HTR-8/SVneo (cell line): ENCODE measurements at regions not wholly inside any gene's neighbourhood (a gene's known extent, or its start where the extent isn't known, plus 50 kb on each side); places are given as distances from the start of the nearest gene placed in this dataset.
A peak's percentile ranks its signal among the peaks of the same experiment; 100 is the strongest.
"Not testable (repeated sequence)": the region's sequence is repeated elsewhere in the genome, so short reads cannot be mapped to it uniquely, and the experiment has no call there.

Source experiments
- DNase-seq: peaks from one replicate; pipeline ENCODE4 v3.0.0; 2011; ENCODE audit warnings: low spot score, mixed read lengths; ENCODE audit not compliant: insufficient read length
- FAIRE-seq: peaks from 2 replicates; lab custom pipeline; 2011; peaks lifted over from hg19 to GRCh38; lab: Jason Lieb, UNC

GRCh38 chr12:5096241-5096924 is 52.7 kb downstream of the KCNA5 start:
- DNase-seq (no peak), FAIRE-seq (no peak)

DNA sequence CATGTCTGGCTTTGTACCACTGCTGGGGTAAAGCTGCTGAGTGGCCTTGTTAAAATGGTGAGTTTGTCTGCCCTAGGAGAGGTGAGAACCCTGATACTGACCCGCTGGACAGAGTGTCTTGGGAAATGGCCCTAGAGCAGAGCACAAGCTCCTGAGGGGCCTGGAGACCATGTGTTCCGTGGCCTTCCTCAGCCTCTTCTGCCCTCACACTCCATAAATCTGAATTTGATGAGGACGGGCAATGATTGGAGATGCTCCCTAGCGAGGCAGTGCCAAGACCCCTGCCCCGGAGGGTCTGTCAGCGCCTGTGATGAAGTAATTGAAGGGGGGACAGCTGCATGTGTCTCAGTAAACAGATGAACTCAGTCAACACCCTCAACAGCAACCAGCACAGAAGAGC is 54.1 kb downstream of the KCNA5 start:
- FAIRE-seq (no peak), DNase-seq (no peak)

DNA sequence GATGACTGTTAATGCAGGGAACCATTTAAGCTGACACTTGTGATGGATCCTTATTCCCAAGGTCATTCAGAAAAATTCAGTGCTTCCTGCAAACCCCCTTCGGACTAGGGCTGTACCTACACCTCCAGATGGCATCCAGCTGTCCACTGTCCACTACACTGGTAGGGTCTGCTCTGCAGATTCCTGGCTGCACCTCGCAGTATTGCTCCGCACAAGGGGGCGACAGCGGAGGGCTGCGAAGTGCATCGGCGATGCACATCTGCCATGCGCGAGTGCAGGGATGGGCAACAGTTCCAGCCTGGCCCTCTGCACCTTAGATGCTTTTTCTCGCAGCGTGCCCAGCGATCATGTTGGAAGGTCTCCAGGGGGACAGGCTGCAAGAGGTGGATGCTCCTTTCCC is 55.5 kb downstream of the KCNA5 start:
- DNase-seq (no peak), FAIRE-seq (no peak)

- FAIRE-seq (no peak), DNase-seq (no peak)
Observed at GRCh38 chr12:5099591-5099990, 55.9 kb downstream of the KCNA5 start.

DNA sequence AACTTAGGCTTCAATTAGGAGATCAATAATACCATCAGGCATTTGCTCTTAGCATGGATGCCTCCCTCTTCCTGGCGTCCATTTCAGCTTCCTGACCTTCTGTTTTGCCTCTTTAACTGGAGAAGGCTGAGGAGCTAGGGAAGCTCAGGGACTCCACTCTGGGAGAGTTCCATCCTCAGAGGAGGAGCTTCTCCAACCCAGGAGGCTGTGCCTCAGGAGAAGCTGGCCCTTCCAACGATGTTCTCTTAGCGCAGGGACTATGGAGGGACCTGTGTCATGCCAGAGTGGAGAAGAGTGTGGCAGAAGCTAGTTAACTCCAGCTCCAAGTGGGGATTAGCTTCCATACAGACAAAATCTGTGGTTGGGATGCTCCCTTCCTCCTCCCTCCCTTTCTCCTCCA is 58.0 kb downstream of the KCNA5 start:
- no peak for DNase-seq
- no peak for FAIRE-seq

DNA sequence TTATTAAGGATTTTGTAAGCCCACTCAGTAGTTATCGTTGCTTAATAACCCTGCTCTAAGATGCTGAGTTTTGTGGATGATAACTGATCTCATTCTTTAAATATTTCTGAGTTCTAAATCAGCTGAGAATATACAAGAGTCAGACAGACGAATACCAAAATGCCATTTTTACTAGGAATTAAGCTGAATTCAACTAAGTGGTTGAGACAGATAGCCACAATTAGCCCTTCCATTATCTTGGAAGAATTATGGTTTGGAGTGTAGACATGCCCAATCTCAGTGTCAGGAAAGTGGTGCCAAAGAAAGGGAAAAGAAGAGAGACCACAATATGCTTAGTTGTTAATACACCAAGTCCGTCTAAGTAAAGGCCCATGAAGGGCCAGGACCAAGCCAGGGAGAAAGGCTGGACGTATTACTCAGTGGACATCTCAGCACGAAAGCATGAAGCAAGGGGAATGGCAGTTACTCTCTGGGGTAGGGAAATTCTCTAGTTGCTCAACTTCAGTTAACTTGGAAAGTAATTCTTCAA is 58.6 kb downstream of the KCNA5 start:
- DNase-seq (no peak), FAIRE-seq (no peak)

- DNase-seq (no peak), FAIRE-seq (no peak)
Observed at GRCh38 chr12:5102806-5103205, 59.1 kb downstream of the KCNA5 start.

- no peak for DNase-seq
- FAIRE-seq: no peak
Observed at GRCh38 chr12:5110345-5110744, 66.7 kb downstream of the KCNA5 start.

DNA sequence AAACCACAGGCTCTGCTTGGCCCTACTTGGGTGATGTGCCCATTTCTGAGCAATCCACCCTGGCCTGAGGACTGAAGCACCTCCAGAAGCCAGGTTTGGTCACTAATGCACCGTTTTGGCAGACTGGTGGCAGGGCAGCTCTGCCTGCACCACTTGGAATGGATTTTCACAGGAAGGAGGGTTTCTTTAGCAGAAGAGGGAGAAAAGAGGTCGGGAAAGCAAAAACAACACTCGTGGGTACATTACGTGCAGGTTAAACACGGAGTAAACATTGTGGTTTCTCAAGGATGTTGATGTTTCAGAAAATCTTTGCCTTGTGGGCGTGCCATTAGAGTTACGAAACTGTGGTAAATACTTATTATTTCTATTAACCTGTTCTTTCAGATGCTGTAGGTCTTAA is 70.8 kb downstream of the KCNA5 start:
- FAIRE-seq (no peak), DNase-seq (no peak)

DNA sequence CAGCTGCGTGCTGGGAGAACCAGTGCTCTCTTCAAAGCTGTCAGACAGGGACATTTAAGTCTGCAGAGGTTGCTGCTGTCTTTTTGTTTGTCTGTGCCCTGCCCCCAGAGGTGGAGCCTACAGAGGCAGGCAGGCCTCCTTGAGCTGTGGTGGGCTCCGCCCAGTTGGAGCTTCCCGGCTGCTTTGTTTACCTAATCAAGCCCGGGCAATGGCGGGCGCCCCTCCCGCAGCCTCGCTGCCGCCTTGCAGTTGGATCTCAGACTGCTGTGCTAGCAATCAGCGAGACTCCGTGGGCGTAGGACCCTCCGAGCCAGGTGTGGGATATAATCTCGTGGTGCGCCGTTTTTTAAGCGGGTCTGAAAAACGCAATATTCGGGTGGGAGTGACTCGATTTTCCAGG is 78.1 kb downstream of the KCNA5 start:
- not testable (repeated sequence) for FAIRE-seq

DNA sequence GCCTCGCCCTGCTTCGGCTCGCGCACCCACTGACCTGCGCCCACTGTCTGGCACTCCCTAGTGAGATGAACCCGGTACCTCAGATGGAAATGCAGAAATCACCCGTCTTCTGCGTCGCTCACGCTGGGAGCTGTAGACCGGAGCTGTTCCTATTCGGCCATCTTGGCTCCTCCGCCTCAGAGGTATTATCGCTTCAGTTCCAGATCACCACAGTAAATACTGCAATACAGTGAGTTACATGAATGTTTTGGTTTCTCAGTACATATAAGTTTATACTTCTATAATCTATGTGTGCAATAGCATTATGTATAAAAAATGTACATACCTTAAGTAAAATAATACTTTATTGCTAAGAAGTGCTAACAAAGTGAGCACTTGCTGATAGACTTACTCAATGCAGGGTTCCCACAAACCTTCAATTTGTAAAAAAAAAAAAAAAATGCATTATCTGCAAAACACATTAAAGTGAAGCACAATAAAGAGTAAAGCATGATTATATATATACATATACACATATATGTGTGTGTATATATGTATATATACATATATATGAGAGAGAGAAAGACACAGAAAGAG is 78.7 kb downstream of the KCNA5 start:
- FAIRE-seq, DNase-seq: not testable (repeated sequence)

More for the DNA sequence above, 78.1 kb downstream of the KCNA5 start:
- not testable (repeated sequence) for DNase-seq

DNA sequence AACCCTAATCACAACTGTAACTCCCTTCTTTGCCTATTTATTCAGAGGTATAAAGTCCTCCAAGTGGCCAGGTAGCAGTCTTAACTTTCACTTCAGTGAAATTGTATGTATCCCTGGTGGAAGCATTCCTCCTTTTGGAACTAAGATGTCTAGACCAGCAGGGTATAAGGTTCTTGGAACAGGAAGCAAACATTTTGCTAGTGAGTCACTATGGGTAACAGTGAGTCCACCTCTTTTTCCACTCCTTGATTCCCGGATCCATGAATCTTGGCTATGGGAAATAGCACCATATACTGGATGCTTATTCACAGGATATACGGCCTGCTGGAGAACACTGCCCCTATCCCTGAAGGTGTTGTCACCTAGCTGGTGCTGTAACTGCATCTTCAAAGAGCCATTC is 80.2 kb downstream of the KCNA5 start:
- FAIRE-seq (no peak), DNase-seq (no peak)

GRCh38 chr12:5124401-5124800 is 80.7 kb downstream of the KCNA5 start:
- FAIRE-seq (no peak), DNase-seq (no peak)

DNA sequence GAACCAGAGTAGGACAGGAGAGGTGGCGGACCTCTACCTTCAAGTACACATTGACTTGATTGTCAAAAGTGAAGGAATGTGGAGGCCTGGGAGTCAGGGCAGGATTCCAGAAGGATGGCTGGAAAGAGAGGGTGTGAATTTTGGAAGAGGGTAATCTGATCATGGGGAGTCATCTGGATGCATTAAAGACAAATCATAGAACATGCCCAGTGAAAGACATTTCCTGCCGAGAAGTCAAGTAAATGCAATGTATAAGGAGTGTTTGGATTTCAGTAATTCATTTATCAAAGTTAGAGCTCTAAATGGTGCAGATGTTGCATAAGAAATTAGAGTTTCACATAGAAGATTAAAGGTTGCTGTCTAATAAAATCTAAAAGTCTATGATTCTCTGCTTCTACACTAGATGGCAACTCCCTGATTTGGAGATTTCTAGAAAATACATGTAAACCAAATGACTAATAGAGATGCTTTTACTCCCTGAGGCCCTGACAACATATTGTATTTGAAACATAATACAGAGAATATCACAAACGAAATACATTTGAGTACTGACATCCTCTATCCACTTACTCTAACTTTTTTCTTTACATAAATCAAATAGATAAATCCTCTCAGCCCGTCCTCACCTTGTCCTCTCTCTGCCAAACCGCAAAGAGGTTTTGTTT is 91.3 kb downstream of the KCNA5 start:
- no peak for DNase-seq
- FAIRE-seq: no peak

DNA sequence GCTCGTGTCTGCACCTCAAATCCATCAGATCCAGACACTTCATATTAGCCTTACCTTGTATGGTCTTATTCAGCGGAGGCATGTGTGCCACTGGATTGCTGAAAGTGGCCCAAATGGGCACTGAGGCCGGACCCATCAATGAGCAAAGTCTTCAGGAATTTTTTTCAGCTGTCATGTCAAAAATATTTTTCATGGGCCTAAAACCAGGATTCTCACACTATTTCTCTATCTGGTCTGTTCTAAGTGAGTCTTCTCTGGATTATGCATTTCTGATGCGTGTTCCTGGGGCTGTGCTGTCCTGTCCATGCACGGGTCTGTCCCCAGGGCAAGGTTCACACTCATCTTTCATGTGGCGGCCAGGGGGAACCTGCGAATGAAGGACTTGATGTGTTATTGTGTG is 94.6 kb downstream of the KCNA5 start:
- FAIRE-seq (no peak), DNase-seq (no peak)

DNA sequence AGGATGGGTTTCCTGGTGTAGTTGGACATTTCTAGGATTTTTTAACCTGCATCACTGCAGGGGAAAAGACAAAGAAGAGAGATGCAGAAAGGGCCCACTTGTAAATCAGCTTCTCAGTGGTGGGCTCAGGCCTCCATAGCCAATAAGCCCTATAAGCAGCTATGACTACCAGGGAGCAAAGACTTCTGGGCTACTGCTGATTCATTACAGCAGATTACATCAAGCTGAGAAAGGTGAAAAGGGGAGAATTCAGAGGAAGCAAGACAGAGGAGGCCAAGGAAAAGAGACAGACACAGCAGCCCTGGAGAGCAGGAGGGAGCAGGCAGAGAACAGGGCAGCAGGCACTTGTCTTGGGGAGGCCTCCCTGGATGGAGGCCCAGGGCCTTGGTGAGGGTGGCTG is 95.2 kb downstream of the KCNA5 start:
- no peak for DNase-seq
- FAIRE-seq: no peak

DNA sequence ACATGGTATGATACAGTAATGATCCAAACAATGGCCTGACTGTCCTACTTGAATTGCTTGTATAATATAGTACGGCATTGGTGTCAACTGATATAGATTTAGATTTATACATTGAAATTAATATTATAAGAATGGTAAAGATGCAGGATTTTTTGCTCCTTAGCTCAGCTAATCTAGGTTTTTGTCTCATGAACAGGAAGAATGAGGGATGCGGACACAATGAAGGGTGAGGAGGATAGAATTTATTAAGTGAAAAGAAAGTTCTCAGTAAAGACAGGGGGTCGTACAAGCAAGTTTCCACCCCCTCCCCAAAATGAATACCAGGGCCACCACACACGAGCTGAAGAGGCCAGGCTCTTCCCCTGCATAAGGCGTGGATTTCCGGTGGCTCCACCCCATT is 96.1 kb downstream of the KCNA5 start:
- FAIRE-seq (no peak), DNase-seq (no peak)

DNA sequence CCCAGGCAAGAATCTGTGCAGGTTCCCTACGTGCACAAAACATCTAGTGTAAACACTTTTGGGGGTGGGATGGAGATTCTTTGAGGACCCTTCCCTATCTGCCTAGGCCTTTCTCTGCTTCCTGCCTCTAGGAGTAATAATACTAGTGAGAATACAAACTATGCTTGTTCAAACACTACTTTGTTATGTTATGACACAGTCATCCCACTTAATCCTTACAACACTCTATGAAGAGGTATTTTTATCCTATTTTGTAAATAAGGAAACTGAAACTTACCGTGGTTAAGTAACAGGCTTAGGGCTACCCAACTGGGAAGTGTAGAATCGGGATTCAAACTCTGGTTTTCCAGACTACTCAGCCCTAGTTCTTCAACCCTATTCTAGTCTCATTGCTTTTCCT is 96.5 kb downstream of the KCNA5 start:
- DNase-seq: no peak
- no peak for FAIRE-seq

- DNase-seq (no peak), FAIRE-seq (peak; percentile 49)
Observed at GRCh38 chr12:5148880-5149279, 105.2 kb downstream of the KCNA5 start.

DNA sequence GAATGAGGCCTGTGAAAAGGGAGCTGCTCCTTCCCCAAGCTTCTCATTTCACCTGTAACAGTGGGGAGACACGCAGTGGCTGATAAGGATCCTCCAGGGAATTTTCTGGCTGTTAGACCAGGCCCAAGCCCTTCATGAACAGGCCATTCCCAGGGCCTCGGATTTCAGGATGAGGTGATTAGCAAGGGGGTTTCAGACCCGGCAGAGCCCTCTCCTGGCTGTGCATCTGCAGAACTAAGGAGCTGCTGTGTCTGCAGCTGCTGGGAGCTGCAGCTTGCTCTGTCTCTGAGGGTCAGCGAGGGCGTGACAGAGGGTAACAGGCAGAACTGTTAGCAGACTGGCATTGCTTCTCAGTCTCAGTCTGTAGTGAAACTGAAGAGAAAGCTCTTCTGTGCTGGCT is 110.4 kb downstream of the KCNA5 start:
- FAIRE-seq (no peak), DNase-seq (no peak)

- no peak for FAIRE-seq
- no peak for DNase-seq
Observed at GRCh38 chr12:5155866-5156265, 112.2 kb downstream of the KCNA5 start.
